GM06990 (cell line): ENCODE measurements at regions not wholly inside any gene's neighbourhood (a gene's known extent, or its start where the extent isn't known, plus 50 kb on each side); places are given as distances from the start of the nearest gene placed in this dataset.

Experiments used
- DNase-seq: peaks from one replicate; pipeline ENCODE4 v3.0.0-alpha.2; 2011; ENCODE audit not compliant: insufficient read length; ENCODE audit errors: extremely low read depth
- H3K27me3 ChIP-seq: replicated peaks from 2 replicates; pipeline ENCODE4 v1.6.0; 2011; ENCODE audit warnings: low read length; ENCODE audit not compliant: control insufficient read depth, insufficient read depth
- H3K36me3 ChIP-seq: 2 replicates; pipeline ENCODE4 v1.5.1; 2011; ENCODE audit warnings: low read length; ENCODE audit not compliant: control insufficient read depth, insufficient read depth
- H3K4me3 ChIP-seq: replicated peaks from 2 replicates; pipeline ENCODE4 v1.5.1; 2011; ENCODE audit warnings: low read depth, mild to moderate bottlenecking, control low read depth, low read length
- CTCF ChIP-seq: IDR thresholded peaks from 2 replicates; pipeline ENCODE4 v1.5.1; 2011; ENCODE audit warnings: low read length, control low read depth, mild to moderate bottlenecking, inconsistent platforms; ENCODE audit not compliant: insufficient read depth, poor library complexity, severe bottlenecking

GRCh38 chr3:63146154-63146553, 132.0 kb upstream of the SYNPR start:
- Histone ChIP-seq H3K36me3 (no peaks in the 10 kb centered on the region), H3K4me3 (no peak overlapping the region), H3K27me3 (no peaks in the 10 kb centered on the region)
- no peak for TF ChIP-seq CTCF
- no peak for DNase-seq

GRCh38 chr3:63150880-63151279, 127.2 kb upstream of the SYNPR start:
- Histone ChIP-seq H3K4me3 (no peak overlapping the region), H3K36me3 (no peaks in the 10 kb centered on the region), H3K27me3 (no peaks in the 10 kb centered on the region)
- no peak for TF ChIP-seq CTCF
- no peak for DNase-seq

GRCh38 chr3:63151897-63152296, 126.2 kb upstream of the SYNPR start:
- DNase-seq, result no peak
- Histone ChIP-seq H3K4me3 (no peak overlapping the region), H3K27me3 (no peaks in the 10 kb centered on the region), H3K36me3 (no peaks in the 10 kb centered on the region)
- TF ChIP-seq CTCF, result no peak

GRCh38 chr3:63159764-63160163, 118.3 kb upstream of the SYNPR start:
- Histone ChIP-seq H3K27me3 (no peaks in the 10 kb centered on the region), H3K36me3 (no peaks in the 10 kb centered on the region), H3K4me3 (no peak overlapping the region)
- TF ChIP-seq CTCF, result no peak
- no peak for DNase-seq

- no peaks in the 10 kb centered on the region for H3K27me3 ChIP-seq
- H3K4me3 ChIP-seq, result no peak overlapping the region
- TF ChIP-seq CTCF, result no peak
- H3K36me3 ChIP-seq, result no peaks in the 10 kb centered on the region
- DNase-seq, result no peak
Measured at GRCh38 chr3:63167113-63167512, 111.0 kb upstream of the SYNPR start.

GRCh38 chr3:63168179-63168578, 109.9 kb upstream of the SYNPR start:
- H3K27me3 ChIP-seq, result no peaks in the 10 kb centered on the region
- DNase-seq, result no peak
- TF ChIP-seq CTCF, result no peak

More at GRCh38 chr3:63168179-63168578, 109.9 kb upstream of the SYNPR start:
- no peak overlapping the region for H3K4me3 ChIP-seq
- no peaks in the 10 kb centered on the region for H3K36me3 ChIP-seq
